ENCODE measurements at regions not wholly inside any gene's neighbourhood (a gene's known extent, or its start where the extent isn't known, plus 50 kb on each side); places are given as distances from the start of the nearest gene placed in this dataset.

DNA sequence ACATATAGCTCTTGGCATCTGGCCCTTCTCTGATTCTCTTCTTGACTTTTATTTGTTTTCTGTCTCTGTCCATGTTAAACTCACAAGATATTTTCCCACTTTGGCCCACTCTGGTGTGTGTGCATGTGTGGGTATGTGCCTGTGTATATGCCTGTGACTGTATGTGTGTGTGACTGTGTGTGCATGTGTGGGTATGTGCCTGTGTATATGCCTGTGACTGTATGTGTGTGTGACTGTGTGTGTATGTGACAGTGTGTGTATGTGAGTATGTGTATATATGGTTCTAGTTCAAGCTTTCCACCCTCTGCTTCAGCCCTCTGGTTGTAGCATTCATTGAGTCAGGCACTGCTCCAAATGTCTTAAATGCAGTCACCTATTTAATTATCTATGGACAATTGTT, 88.6 kb upstream of the GGTLC1 start:
- H3K4me3 ChIP-seq (ENCODE audit: low read length), result no peak overlapping the region
- H3K9me3 ChIP-seq (ENCODE audit: control insufficient read depth, low read length), result no peaks in the 10 kb centered on the region
- H3K27ac ChIP-seq (ENCODE audit: low read depth, low read length), result no peak overlapping the region
- no peak overlapping the region for H3K27ac Mint-ChIP-seq
- H3K27me3 ChIP-seq (ENCODE audit: control insufficient read depth, insufficient read depth, low read length, poor library complexity, severe bottlenecking), result no peaks in the 10 kb centered on the region
- no peaks in the 10 kb centered on the region for H3K27me3 Mint-ChIP-seq (ENCODE audit: insufficient read depth)
- H3K36me3 ChIP-seq (ENCODE audit: control insufficient read depth, insufficient read depth, low read length), result no peaks in the 10 kb centered on the region
- H3K9me3 Mint-ChIP-seq, result no peaks in the 10 kb centered on the region
- DNase-seq, result no peak
- TF ChIP-seq, protein P1, sequence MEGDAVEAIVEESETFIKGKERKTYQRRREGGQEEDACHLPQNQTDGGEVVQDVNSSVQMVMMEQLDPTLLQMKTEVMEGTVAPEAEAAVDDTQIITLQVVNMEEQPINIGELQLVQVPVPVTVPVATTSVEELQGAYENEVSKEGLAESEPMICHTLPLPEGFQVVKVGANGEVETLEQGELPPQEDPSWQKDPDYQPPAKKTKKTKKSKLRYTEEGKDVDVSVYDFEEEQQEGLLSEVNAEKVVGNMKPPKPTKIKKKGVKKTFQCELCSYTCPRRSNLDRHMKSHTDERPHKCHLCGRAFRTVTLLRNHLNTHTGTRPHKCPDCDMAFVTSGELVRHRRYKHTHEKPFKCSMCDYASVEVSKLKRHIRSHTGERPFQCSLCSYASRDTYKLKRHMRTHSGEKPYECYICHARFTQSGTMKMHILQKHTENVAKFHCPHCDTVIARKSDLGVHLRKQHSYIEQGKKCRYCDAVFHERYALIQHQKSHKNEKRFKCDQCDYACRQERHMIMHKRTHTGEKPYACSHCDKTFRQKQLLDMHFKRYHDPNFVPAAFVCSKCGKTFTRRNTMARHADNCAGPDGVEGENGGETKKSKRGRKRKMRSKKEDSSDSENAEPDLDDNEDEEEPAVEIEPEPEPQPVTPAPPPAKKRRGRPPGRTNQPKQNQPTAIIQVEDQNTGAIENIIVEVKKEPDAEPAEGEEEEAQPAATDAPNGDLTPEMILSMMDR (conservative IDR thresholded peaks at IDR 0.05), result no peak
- H3K4me1 ChIP-seq (ENCODE audit: control insufficient read depth, insufficient read depth, low read length), result peaks cover 10% of the 10 kb centered on the region
- H3K4me1 Mint-ChIP-seq, result peaks cover 14% of the 10 kb centered on the region
- no peak overlapping the region for H3K4me3 Mint-ChIP-seq
- H3K36me3 Mint-ChIP-seq (ENCODE audit: low read depth), result no peaks in the 10 kb centered on the region
- no peak overlapping the region for H3K9ac ChIP-seq (ENCODE audit: extremely low read depth, low read length, poor library complexity, severe bottlenecking)

DNA sequence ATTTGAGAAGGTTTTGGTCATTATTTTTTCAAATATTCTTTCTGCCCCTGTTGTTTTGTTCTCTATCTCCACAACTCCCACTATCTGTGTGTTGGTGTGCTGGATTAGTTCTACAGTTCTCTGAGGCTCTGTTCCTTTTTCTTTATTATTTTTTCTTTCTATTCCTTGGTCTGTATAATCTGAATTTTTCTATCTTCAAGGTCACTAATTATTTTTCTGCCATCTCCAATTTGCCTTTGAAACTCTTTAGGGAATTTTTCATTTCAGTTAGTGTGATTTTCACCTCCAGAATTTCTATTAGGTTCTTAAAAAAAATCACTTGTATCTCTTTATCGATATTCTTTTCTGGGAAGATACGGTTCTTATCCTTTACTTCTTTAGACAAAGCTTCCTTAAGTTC, 82.1 kb upstream of the GGTLC1 start:
- Histone ChIP-seq H3K27me3 (ENCODE audit: control insufficient read depth, insufficient read depth, low read length, poor library complexity, severe bottlenecking) (no peaks in the 10 kb centered on the region), H3K27ac (ENCODE audit: low read depth, low read length) (no peak overlapping the region), H3K36me3 (ENCODE audit: control insufficient read depth, insufficient read depth, low read length) (no peaks in the 10 kb centered on the region), H3K9ac (ENCODE audit: extremely low read depth, low read length, poor library complexity, severe bottlenecking) (no peak overlapping the region), H3K9me3 (ENCODE audit: control insufficient read depth, low read length) (no peaks in the 10 kb centered on the region), H3K4me1 (ENCODE audit: control insufficient read depth, insufficient read depth, low read length) (no peaks in the 10 kb centered on the region), H3K4me3 (ENCODE audit: low read length) (no peak overlapping the region)
- no peaks in the 10 kb centered on the region for H3K36me3 Mint-ChIP-seq (ENCODE audit: low read depth)
- H3K27ac Mint-ChIP-seq, result no peak overlapping the region
- TF ChIP-seq, protein P1 (conservative IDR thresholded peaks at IDR 0.05), result no peak
- no peak for DNase-seq
- no peaks in the 10 kb centered on the region for H3K9me3 Mint-ChIP-seq
- H3K4me1 Mint-ChIP-seq, result peaks cover 2% of the 10 kb centered on the region
- no peak overlapping the region for H3K4me3 Mint-ChIP-seq
- WGBS, 2 experiments (ENCODE audit: insufficient coverage in 1 of 2, insufficient read length in 1 of 2), result no CpG with 5 or more reads among the region's 2 CpGs
- H3K27me3 Mint-ChIP-seq (ENCODE audit: insufficient read depth), result no peaks in the 10 kb centered on the region

DNA sequence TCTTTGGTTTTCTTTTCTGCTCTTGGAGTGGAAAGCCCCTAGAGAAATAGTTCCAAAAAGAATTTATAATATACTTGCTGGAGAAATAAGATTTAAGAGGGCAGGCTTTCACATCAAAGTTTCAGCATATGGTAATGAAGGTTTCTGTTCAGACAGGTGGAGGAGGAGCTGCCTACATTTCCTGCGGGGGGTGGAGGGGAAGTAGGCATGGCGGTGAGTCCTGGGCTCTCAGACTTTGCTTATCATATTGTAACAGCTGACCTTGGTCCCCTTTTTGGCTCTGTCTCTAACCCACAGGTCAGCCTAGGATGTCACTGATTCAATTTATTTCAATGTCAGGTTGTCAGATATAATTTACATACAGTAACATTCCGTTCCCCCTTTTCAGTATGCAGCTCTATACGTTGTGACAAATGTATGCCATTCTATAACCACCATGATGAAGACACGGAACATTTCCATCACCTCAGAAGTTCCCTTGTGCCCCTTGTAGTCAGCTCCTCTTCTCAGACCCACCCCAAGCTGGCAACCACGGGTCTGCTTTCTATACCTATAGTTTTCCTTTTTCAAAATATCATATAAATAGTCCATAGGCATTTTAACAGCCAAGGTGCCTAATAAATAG, 77.6 kb upstream of the GGTLC1 start:
- H3K27ac Mint-ChIP-seq, result no peak overlapping the region
- TF ChIP-seq, protein P1 (conservative IDR thresholded peaks at IDR 0.05), result no peak
- Histone ChIP-seq H3K9me3 (ENCODE audit: control insufficient read depth, low read length) (no peaks in the 10 kb centered on the region), H3K4me1 (ENCODE audit: control insufficient read depth, insufficient read depth, low read length) (no peaks in the 10 kb centered on the region), H3K4me3 (ENCODE audit: low read length) (no peak overlapping the region), H3K27ac (ENCODE audit: low read depth, low read length) (no peak overlapping the region), H3K9ac (ENCODE audit: extremely low read depth, low read length, poor library complexity, severe bottlenecking) (no peak overlapping the region), H3K27me3 (ENCODE audit: control insufficient read depth, insufficient read depth, low read length, poor library complexity, severe bottlenecking) (no peaks in the 10 kb centered on the region), H3K36me3 (ENCODE audit: control insufficient read depth, insufficient read depth, low read length) (no peaks in the 10 kb centered on the region)
- DNase-seq, result no peak
- H3K27me3 Mint-ChIP-seq (ENCODE audit: insufficient read depth), result no peaks in the 10 kb centered on the region
- H3K36me3 Mint-ChIP-seq (ENCODE audit: low read depth), result no peaks in the 10 kb centered on the region
- H3K4me3 Mint-ChIP-seq, result no peak overlapping the region
- 81 to 90% methylated on average over 4 to 6 of the region's 6 CpGs for WGBS, 2 experiments (ENCODE audit: insufficient coverage in 1 of 2, insufficient read length in 1 of 2)
- no peaks in the 10 kb centered on the region for H3K4me1 Mint-ChIP-seq
- H3K9me3 Mint-ChIP-seq, result no peaks in the 10 kb centered on the region
